ENCODE measurements at regions not wholly inside any gene's neighbourhood (a gene's known extent, or its start where the extent isn't known, plus 50 kb on each side); places are given as distances from the start of the nearest gene placed in this dataset.

- no peak for TF ChIP-seq CTCF (IDR thresholded peaks at IDR 0.05; ENCODE audit: insufficient read depth, low read depth, low read length)
- no peak overlapping the region for H3K4me3 ChIP-seq (ENCODE audit: low read depth, low read length)
- ChIA-PET CTCF (no interaction called here), POLR2A (no interaction called here)
- DNase-seq (ENCODE audit: low read depth), result no peak
- H3K27me3 ChIP-seq (ENCODE audit: control insufficient read depth, insufficient read depth, low read length), result no peaks in the 10 kb centered on the region
- no peaks in the 10 kb centered on the region for H3K36me3 ChIP-seq (ENCODE audit: control insufficient read depth, insufficient read depth, low read length)
Observed at GRCh38 chr22:48826546-48826945, 1001.1 kb downstream of the BRD1 start.

GRCh38 chr22:48825802-48826520, 1001.7 kb downstream of the BRD1 start:
- no peaks in the 10 kb centered on the region for H3K27me3 ChIP-seq (ENCODE audit: control insufficient read depth, insufficient read depth, low read length)
- no peak overlapping the region for H3K4me3 ChIP-seq (ENCODE audit: low read depth, low read length)
- H3K36me3 ChIP-seq (ENCODE audit: control insufficient read depth, insufficient read depth, low read length), result no peaks in the 10 kb centered on the region
- ChIA-PET POLR2A (no interaction called here), CTCF (no interaction called here)
- TF ChIP-seq CTCF (IDR thresholded peaks at IDR 0.05; ENCODE audit: insufficient read depth, low read depth, low read length), result no peak
- DNase-seq (ENCODE audit: low read depth), result no peak

- no peaks in the 10 kb centered on the region for H3K27me3 ChIP-seq (ENCODE audit: control insufficient read depth, insufficient read depth, low read length)
- POLR2A ChIA-PET, result no interaction called here
- H3K4me3 ChIP-seq (ENCODE audit: low read depth, low read length), result no peak overlapping the region
- no peak for TF ChIP-seq CTCF (IDR thresholded peaks at IDR 0.05; ENCODE audit: insufficient read depth, low read depth, low read length)
- CTCF ChIA-PET, result no interaction called here
- H3K36me3 ChIP-seq (ENCODE audit: control insufficient read depth, insufficient read depth, low read length), result no peaks in the 10 kb centered on the region
- DNase-seq (ENCODE audit: low read depth), result no peak
Observed at GRCh38 chr22:48824712-48825651, 1002.7 kb downstream of the BRD1 start.

- CTCF ChIA-PET, result no interaction called here
- Histone ChIP-seq H3K27me3 (ENCODE audit: control insufficient read depth, insufficient read depth, low read length) (no peaks in the 10 kb centered on the region), H3K4me3 (ENCODE audit: low read depth, low read length) (no peak overlapping the region), H3K36me3 (ENCODE audit: control insufficient read depth, insufficient read depth, low read length) (no peaks in the 10 kb centered on the region)
- POLR2A ChIA-PET, result no interaction called here
- no peak for TF ChIP-seq CTCF (IDR thresholded peaks at IDR 0.05; ENCODE audit: insufficient read depth, low read depth, low read length)
- DNase-seq (ENCODE audit: low read depth), result no peak
Observed at GRCh38 chr22:48823941-48824340, 1003.7 kb downstream of the BRD1 start.

Data from BJ (cell line).